DND-41 (cell line): ENCODE measurements at regions not wholly inside any gene's neighbourhood (a gene's known extent, or its start where the extent isn't known, plus 50 kb on each side); places are given as distances from the start of the nearest gene placed in this dataset.

Experiments
- EZH2 ChIP-seq: IDR thresholded peaks from 3 replicates; pipeline ENCODE4 v1.6.1; 2012; ENCODE audit warnings: borderline replicate concordance, low read depth, mild to moderate bottlenecking, moderate library complexity, low read length, inconsistent platforms; ENCODE audit not compliant: severe bottlenecking
- TF ChIP-seq, protein P1 (sequence below): IDR thresholded peaks from 2 replicates; pipeline ENCODE4 v1.5.1; 2012; ENCODE audit warnings: borderline replicate concordance, low read length, moderate library complexity, mild to moderate bottlenecking; ENCODE audit not compliant: poor library complexity, severe bottlenecking; ENCODE audit errors: extremely low read depth

- TF ChIP-seq, protein P1, sequence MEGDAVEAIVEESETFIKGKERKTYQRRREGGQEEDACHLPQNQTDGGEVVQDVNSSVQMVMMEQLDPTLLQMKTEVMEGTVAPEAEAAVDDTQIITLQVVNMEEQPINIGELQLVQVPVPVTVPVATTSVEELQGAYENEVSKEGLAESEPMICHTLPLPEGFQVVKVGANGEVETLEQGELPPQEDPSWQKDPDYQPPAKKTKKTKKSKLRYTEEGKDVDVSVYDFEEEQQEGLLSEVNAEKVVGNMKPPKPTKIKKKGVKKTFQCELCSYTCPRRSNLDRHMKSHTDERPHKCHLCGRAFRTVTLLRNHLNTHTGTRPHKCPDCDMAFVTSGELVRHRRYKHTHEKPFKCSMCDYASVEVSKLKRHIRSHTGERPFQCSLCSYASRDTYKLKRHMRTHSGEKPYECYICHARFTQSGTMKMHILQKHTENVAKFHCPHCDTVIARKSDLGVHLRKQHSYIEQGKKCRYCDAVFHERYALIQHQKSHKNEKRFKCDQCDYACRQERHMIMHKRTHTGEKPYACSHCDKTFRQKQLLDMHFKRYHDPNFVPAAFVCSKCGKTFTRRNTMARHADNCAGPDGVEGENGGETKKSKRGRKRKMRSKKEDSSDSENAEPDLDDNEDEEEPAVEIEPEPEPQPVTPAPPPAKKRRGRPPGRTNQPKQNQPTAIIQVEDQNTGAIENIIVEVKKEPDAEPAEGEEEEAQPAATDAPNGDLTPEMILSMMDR, result no peak
- TF ChIP-seq EZH2, result no peak
These were observed 640.2 kb downstream of the RNF144A start for GRCh38 chr2:7557376-7557775.
